HEK293T (cell line): ENCODE measurements at regions not wholly inside any gene's neighbourhood (a gene's known extent, or its start where the extent isn't known, plus 50 kb on each side); places are given as distances from the start of the nearest gene placed in this dataset.

ENCODE experiments used
- ARNT ChIP-seq: fragments of 450-650 bp; IDR thresholded peaks from 2 replicates; pipeline ENCODE4 v1.6.1; 2017; ENCODE audit warnings: mild to moderate bottlenecking
- BHLHE40 ChIP-seq: fragments of 450-650 bp; IDR thresholded peaks from 2 replicates; pipeline ENCODE4 v1.6.1; 2016; ENCODE audit warnings: mild to moderate bottlenecking, moderate library complexity, borderline replicate concordance
- FOXA1 ChIP-seq: fragments of 450-650 bp; IDR thresholded peaks from 2 replicates; pipeline ENCODE4 v1.6.1; 2016; ENCODE audit warnings: mild to moderate bottlenecking
- SP1 ChIP-seq: fragments of 450-650 bp; IDR thresholded peaks from 2 replicates; pipeline ENCODE4 v1.6.1; 2017
- SUZ12 ChIP-seq: fragments of 450-650 bp; IDR thresholded peaks from 2 replicates; pipeline ENCODE4 v1.6.1; 2016; ENCODE audit warnings: mild to moderate bottlenecking

GRCh38 chr21:17128132-17128531 lies 384.7 kb upstream of the CXADR start:
- no peak for TF ChIP-seq BHLHE40
- TF ChIP-seq SUZ12 = no peak
- TF ChIP-seq SP1 = no peak
- TF ChIP-seq ARNT = no peak
- no peak for TF ChIP-seq FOXA1
